Naive B cell (primary cell): ENCODE measurements at regions not wholly inside any gene's neighbourhood (a gene's known extent, or its start where the extent isn't known, plus 50 kb on each side); places are given as distances from the start of the nearest gene placed in this dataset.

Experiments used
- ATAC-seq, 2 donors: fragments of 150-1000 bp; cut with Tn5 transposase; 2 replicates each; pipeline ENCODE4 v1.10.0; 2021; ENCODE audit warnings: low read depth in 2 of 2, mild to moderate bottlenecking in 2 of 2, moderate library complexity in 2 of 2
- DNase-seq: peaks from one replicate; pipeline ENCODE4 v3.0.0; 2022
- H3K27ac Mint-ChIP-seq, 6 donors: one replicate each; pipeline ENCODE4 v1.8.0; 2020 to 2022; ENCODE audit warnings: mild to moderate bottlenecking in 6 of 6, mixed read lengths in 6 of 6, moderate library complexity in 5 of 6, inconsistent platforms in 2 of 6
- H3K27me3 Mint-ChIP-seq, 3 donors: one replicate each; pipeline ENCODE4 v1.8.0; 2021 to 2022; ENCODE audit warnings: mixed read lengths in 3 of 3, mild to moderate bottlenecking in 1 of 3
- H3K36me3 Mint-ChIP-seq, 2 donors: one replicate each; pipeline ENCODE4 v1.8.0; 2020 to 2022; ENCODE audit warnings: mixed read lengths in 2 of 2, inconsistent platforms in 1 of 2, mild to moderate bottlenecking in 1 of 2
- H3K4me1 Mint-ChIP-seq, 3 donors: one replicate each; pipeline ENCODE4 v1.8.0; 2020 to 2022; ENCODE audit warnings: mixed read lengths in 3 of 3, inconsistent platforms in 1 of 3, mild to moderate bottlenecking in 1 of 3, moderate library complexity in 1 of 3
- H3K4me3 Mint-ChIP-seq, 8 donors: one replicate each; pipeline ENCODE4 v1.8.0; 2020 to 2022; ENCODE audit warnings: mild to moderate bottlenecking in 8 of 8, mixed read lengths in 8 of 8, moderate library complexity in 8 of 8, inconsistent platforms in 2 of 8
- H3K9me3 Mint-ChIP-seq, 7 donors: one replicate each; pipeline ENCODE4 v1.8.0; 2020 to 2022; ENCODE audit warnings: mixed read lengths in 7 of 7, mild to moderate bottlenecking in 5 of 7, inconsistent platforms in 2 of 7, moderate library complexity in 1 of 7

GRCh38 chr6:134866563-134866962 lies 83.3 kb downstream of the ALDH8A1 start:
- H3K4me3 Mint-ChIP-seq: no peak overlapping the region
- peaks cover 0 to 3% (median 0%) of the 10 kb centered on the region in 3 donors for H3K27me3 Mint-ChIP-seq
- H3K9me3 Mint-ChIP-seq: no peaks in the 10 kb centered on the region
- H3K4me1 Mint-ChIP-seq: peaks cover 0 to 6% (median 6%) of the 10 kb centered on the region in 3 donors
- H3K27ac Mint-ChIP-seq: no peak overlapping the region
- H3K36me3 Mint-ChIP-seq: no peaks in the 10 kb centered on the region
- DNase-seq: no peak
- no peak for ATAC-seq

DNA sequence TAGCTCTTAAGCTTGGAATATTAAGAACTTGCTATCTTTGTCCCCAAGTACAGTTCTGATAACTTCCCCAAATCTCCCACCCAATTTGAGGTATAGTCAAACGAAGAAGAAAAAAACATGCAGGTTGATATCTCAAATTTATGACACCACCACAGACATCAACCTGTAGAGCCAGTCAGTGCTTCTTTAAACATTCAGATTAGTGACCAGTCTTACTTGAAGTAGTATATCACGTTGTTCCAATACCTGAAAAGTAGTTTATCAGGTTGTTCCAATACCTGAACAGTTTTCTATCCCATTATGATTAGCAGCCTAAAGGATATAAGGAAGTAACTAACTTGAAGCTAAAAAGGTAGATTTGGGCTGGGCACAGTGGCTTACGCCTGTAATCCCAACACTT lies 85.3 kb downstream of the ALDH8A1 start:
- no peak overlapping the region for H3K4me3 Mint-ChIP-seq
- DNase-seq (no peak), ATAC-seq (no peak)
- H3K27ac Mint-ChIP-seq: no peak overlapping the region
- no peaks in the 10 kb centered on the region for H3K9me3 Mint-ChIP-seq
- H3K4me1 Mint-ChIP-seq: no peaks in the 10 kb centered on the region
- no peaks in the 10 kb centered on the region for H3K36me3 Mint-ChIP-seq
- no peaks in the 10 kb centered on the region for H3K27me3 Mint-ChIP-seq

GRCh38 chr6:134863763-134864510 lies 86.0 kb downstream of the ALDH8A1 start:
- H3K36me3 Mint-ChIP-seq: no peaks in the 10 kb centered on the region
- H3K27ac Mint-ChIP-seq: no peak overlapping the region
- H3K4me1 Mint-ChIP-seq: no peaks in the 10 kb centered on the region
- H3K27me3 Mint-ChIP-seq: no peaks in the 10 kb centered on the region
- no peaks in the 10 kb centered on the region for H3K9me3 Mint-ChIP-seq
- ATAC-seq (no peak), DNase-seq (no peak)
- no peak overlapping the region for H3K4me3 Mint-ChIP-seq

- Mint-ChIP-seq H3K27me3 (peaks cover 0 to 3% (median 0%) of the 10 kb centered on the region in 3 donors), H3K27ac (no peak overlapping the region), H3K9me3 (no peaks in the 10 kb centered on the region), H3K36me3 (no peaks in the 10 kb centered on the region), H3K4me1 (no peaks in the 10 kb centered on the region), H3K4me3 (no peak overlapping the region)
- DNase-seq (no peak), ATAC-seq (no peak)
Measured at GRCh38 chr6:134854366-134854765, 95.5 kb downstream of the ALDH8A1 start.

GRCh38 chr6:134853111-134854055 lies 96.5 kb downstream of the ALDH8A1 start:
- Mint-ChIP-seq H3K27ac (no peak overlapping the region), H3K9me3 (no peaks in the 10 kb centered on the region), H3K4me3 (no peak overlapping the region), H3K36me3 (no peaks in the 10 kb centered on the region), H3K4me1 (no peaks in the 10 kb centered on the region), H3K27me3 (peaks cover 0 to 3% (median 0%) of the 10 kb centered on the region in 3 donors)
- ATAC-seq (no peak), DNase-seq (no peak)

DNA sequence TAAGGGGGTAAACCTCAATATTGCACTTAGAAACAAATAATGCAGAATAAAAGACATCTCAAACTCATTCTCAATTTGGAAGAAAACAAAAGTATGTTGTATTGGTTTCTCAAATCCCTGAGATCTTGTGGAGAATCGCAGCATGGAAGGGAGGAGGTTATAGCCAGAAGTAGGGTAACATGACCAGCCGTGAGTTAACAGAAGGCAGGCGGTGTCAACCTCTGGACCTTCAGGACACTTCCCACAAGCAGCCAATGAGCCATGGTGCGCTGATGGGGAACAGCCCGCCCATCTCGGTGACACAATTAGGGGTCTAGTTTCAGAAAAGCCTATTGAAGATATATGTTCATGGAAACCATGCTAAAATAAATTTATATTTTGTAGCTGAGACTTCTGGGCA lies 98.4 kb downstream of the ALDH8A1 start:
- H3K27me3 Mint-ChIP-seq: peaks cover 0 to 9% (median 5%) of the 10 kb centered on the region in 3 donors
- no peaks in the 10 kb centered on the region for H3K9me3 Mint-ChIP-seq
- no peaks in the 10 kb centered on the region for H3K4me1 Mint-ChIP-seq
- ATAC-seq (no peak), DNase-seq (no peak)
- no peak overlapping the region for H3K27ac Mint-ChIP-seq
- H3K4me3 Mint-ChIP-seq: no peak overlapping the region
- H3K36me3 Mint-ChIP-seq: no peaks in the 10 kb centered on the region

- DNase-seq (no peak), ATAC-seq (no peak)
- H3K4me1 Mint-ChIP-seq: no peaks in the 10 kb centered on the region
- no peak overlapping the region for H3K27ac Mint-ChIP-seq
- no peaks in the 10 kb centered on the region for H3K9me3 Mint-ChIP-seq
- H3K4me3 Mint-ChIP-seq: no peak overlapping the region
- peaks cover 0 to 9% (median 5%) of the 10 kb centered on the region in 3 donors for H3K27me3 Mint-ChIP-seq
- H3K36me3 Mint-ChIP-seq: no peaks in the 10 kb centered on the region
Measured at GRCh38 chr6:134850721-134851305, 99.1 kb downstream of the ALDH8A1 start.

- H3K27ac Mint-ChIP-seq: no peak overlapping the region
- H3K9me3 Mint-ChIP-seq: no peaks in the 10 kb centered on the region
- H3K4me1 Mint-ChIP-seq: no peaks in the 10 kb centered on the region
- no peaks in the 10 kb centered on the region for H3K36me3 Mint-ChIP-seq
- peaks cover 0 to 9% (median 5%) of the 10 kb centered on the region in 3 donors for H3K27me3 Mint-ChIP-seq
- no peak for ATAC-seq
- no peak for DNase-seq
- H3K4me3 Mint-ChIP-seq: no peak overlapping the region
Measured at GRCh38 chr6:134849920-134850447, 99.9 kb downstream of the ALDH8A1 start.

DNA sequence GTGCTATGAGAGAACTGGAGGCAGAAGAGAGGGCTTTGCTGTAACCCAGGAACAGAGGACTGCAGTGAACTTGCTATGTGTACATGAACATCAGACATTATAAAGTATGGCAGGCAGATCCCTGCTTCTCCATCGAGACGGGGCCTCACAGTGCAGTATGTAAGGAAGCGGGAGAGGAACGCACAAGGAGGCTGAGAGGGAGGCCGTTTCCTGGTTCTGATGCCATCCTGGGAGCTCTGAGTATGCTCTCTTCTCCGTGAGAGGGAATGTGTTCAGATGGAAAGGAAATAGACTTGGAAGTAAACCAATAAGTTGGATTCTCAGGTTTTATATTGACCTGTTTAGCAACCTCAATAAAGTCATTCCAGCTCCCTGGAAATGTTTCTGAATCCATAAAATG lies 101.8 kb downstream of the ALDH8A1 start:
- Mint-ChIP-seq H3K9me3 (no peaks in the 10 kb centered on the region), H3K36me3 (no peaks in the 10 kb centered on the region), H3K4me3 (peak overlapping the region in 1 of 8 donors; percentile 42), H3K27ac (no peak overlapping the region), H3K4me1 (no peaks in the 10 kb centered on the region), H3K27me3 (peaks cover 0 to 9% (median 5%) of the 10 kb centered on the region in 3 donors)
- DNase-seq (no peak), ATAC-seq (no peak)

GRCh38 chr6:134846865-134847264 lies 103.0 kb downstream of the ALDH8A1 start:
- no peak overlapping the region for H3K4me3 Mint-ChIP-seq
- ATAC-seq: no peak
- peaks cover 0 to 1% (median 0%) of the 10 kb centered on the region in 7 donors for H3K9me3 Mint-ChIP-seq
- peaks cover 3 to 19% (median 13%) of the 10 kb centered on the region in 3 donors for H3K27me3 Mint-ChIP-seq
- no peak for DNase-seq
- no peaks in the 10 kb centered on the region for H3K4me1 Mint-ChIP-seq
- H3K27ac Mint-ChIP-seq: no peak overlapping the region
- H3K36me3 Mint-ChIP-seq: no peaks in the 10 kb centered on the region

DNA sequence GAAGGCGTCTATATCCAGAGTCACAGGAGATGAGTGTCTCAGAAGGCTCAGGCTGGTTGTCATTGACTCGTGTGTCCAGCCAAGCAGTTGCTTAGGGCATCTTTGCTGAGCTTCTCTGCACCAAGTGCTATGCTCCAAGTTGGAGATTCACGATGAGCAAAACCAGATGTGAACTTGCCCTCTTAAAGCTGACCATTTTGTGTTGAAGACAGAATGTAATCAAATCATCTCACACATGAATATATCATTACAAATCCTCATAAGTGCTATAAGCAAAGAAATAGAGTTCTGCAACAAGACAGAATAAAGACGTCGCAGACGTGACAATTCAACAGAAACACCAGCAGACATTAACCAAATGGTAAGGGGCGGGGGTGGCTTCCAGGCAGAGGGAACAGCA lies 103.9 kb downstream of the ALDH8A1 start:
- DNase-seq: no peak
- Mint-ChIP-seq H3K36me3 (no peaks in the 10 kb centered on the region), H3K4me1 (no peaks in the 10 kb centered on the region), H3K27ac (no peak overlapping the region), H3K27me3 (peaks cover 3 to 19% (median 13%) of the 10 kb centered on the region in 3 donors), H3K4me3 (no peak overlapping the region), H3K9me3 (peaks cover 0 to 1% (median 0%) of the 10 kb centered on the region in 7 donors)
- no peak for ATAC-seq

DNA sequence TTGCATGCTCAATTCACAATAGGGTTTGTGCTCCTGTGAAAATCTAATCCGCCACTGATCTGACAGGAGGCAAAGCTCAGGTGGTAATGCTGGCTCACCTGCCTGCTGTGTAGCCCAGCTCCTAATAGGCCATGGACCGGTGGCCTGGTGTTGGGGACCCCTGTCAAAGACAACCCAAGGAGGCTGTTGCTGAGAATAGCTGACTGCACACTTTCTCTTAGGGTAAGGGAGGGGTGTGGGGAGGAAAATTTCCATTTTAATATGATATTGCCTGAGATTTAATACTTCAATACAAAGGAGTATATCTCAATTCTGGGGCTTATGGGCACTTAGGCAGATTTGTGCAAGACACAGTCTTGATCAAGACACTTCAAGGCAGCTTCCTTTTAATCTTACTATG lies 105.8 kb downstream of the ALDH8A1 start:
- DNase-seq: no peak
- Mint-ChIP-seq H3K4me1 (no peaks in the 10 kb centered on the region), H3K27me3 (peaks cover 4 to 22% (median 15%) of the 10 kb centered on the region in 3 donors), H3K36me3 (no peaks in the 10 kb centered on the region), H3K4me3 (no peak overlapping the region), H3K9me3 (peaks cover 0 to 1% (median 0%) of the 10 kb centered on the region in 7 donors), H3K27ac (no peak overlapping the region)
- no peak for ATAC-seq

DNA sequence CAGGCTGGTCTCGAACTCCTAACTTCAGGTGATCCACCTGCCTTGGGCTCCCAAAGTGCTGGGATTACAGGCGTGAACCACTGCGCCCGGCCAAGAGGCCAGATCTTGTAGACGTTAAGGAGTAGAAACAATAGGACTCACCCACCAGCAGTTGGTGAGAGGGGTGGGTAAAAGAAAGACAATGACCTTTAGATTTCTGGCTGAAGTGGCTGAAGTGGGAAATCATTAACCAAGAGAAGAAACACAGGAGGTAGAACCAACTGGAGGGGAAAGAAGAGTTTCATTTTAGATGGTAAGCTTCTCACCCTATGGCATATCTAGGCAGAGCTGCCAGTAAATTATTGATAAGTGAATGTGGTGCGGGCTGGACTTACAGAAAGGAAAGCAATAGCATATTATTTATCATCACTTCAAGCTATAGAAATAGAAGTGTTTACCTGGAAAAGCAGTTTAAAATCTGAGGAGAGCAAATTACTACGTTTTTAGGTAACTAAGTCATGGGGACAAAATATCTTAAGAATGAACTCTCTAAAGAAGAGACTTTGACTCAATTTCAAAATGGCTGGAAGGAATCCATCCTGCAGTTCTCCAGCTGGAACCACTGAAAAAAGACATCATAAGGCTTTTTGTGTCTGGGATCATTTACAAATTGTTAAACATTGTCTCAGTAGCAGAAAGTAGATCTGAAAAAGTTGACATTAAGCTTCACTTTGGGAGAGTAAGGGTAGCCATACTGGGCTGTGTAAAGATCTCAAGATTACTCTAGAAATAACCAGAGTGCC lies 109.6 kb downstream of the ALDH8A1 start:
- H3K9me3 Mint-ChIP-seq: peaks cover 0 to 1% (median 0%) of the 10 kb centered on the region in 7 donors
- peak overlapping the region in 1 of 6 donors; percentile 6 for H3K27ac Mint-ChIP-seq
- no peaks in the 10 kb centered on the region for H3K36me3 Mint-ChIP-seq
- ATAC-seq (no peak), DNase-seq (no peak)
- H3K4me1 Mint-ChIP-seq: no peaks in the 10 kb centered on the region
- no peak overlapping the region for H3K4me3 Mint-ChIP-seq
- peaks cover 7 to 23% (median 19%) of the 10 kb centered on the region in 3 donors for H3K27me3 Mint-ChIP-seq
